OCI-LY1 (cell line): ENCODE measurements at regions not wholly inside any gene's neighbourhood (a gene's known extent, or its start where the extent isn't known, plus 50 kb on each side); places are given as distances from the start of the nearest gene placed in this dataset.

Experiments
- H2AFZ ChIP-seq: fragments of 200-600 bp; sonication (generic), shearing (Covaris generic); 2 replicates; pipeline ENCODE4 v1.6.0; 2014; ENCODE audit warnings: antibody characterized with exemption, mild to moderate bottlenecking, low read length
- H3F3A ChIP-seq: fragments of 200-600 bp; sonication (generic), shearing (Covaris generic); 2 replicates; pipeline ENCODE4 v1.6.0; 2014; ENCODE audit warnings: mild to moderate bottlenecking, antibody characterized with exemption, low read length, moderate library complexity; ENCODE audit not compliant: insufficient read depth
- H3K27ac ChIP-seq: fragments of 200-600 bp; sonication (generic); 2 replicates; pipeline ENCODE4 v1.5.1; 2014; ENCODE audit warnings: low read length, mixed run types, mild to moderate bottlenecking, low read depth; ENCODE audit not compliant: poor library complexity, severe bottlenecking
- H3K27me3 ChIP-seq: fragments of 200-600 bp; sonication (generic); 2 replicates; pipeline ENCODE4 v1.6.0; 2014; ENCODE audit warnings: antibody characterized with exemption, mild to moderate bottlenecking, low read length, moderate library complexity; ENCODE audit not compliant: insufficient read depth
- H3K36me3 ChIP-seq: fragments of 200-600 bp; sonication (generic); 2 replicates; pipeline ENCODE4 v1.6.1; 2014; ENCODE audit warnings: mild to moderate bottlenecking, antibody characterized with exemption, low read length, moderate library complexity, mixed read lengths; ENCODE audit not compliant: insufficient read depth
- H3K4me1 ChIP-seq: fragments of 200-600 bp; sonication (generic); 2 replicates; pipeline ENCODE4 v1.5.1; 2014; ENCODE audit warnings: mild to moderate bottlenecking, low read length, moderate library complexity; ENCODE audit not compliant: insufficient read depth, severe bottlenecking
- H3K4me2 ChIP-seq: fragments of 200-600 bp; sonication (generic), shearing (Covaris generic); 2 replicates; pipeline ENCODE4 v1.6.1; 2014; ENCODE audit warnings: low read length
- H3K4me3 ChIP-seq: fragments of 200-600 bp; sonication (generic); 2 replicates; pipeline ENCODE4 v1.5.1; 2014; ENCODE audit warnings: low read length, low read depth, mild to moderate bottlenecking, mixed read lengths; ENCODE audit not compliant: poor library complexity, severe bottlenecking
- H3K79me2 ChIP-seq: fragments of 200-600 bp; shearing (Covaris generic); 2 replicates; pipeline ENCODE4 v1.6.1; 2016; ENCODE audit warnings: mixed run types, low read length, mixed read lengths; ENCODE audit not compliant: insufficient read depth
- H3K9ac ChIP-seq: fragments of 200-600 bp; sonication (generic), shearing (Covaris generic); 2 replicates; pipeline ENCODE4 v1.6.1; 2014; ENCODE audit warnings: mild to moderate bottlenecking, low read length, mixed read lengths
- H3K9me2 ChIP-seq: fragments of 200-600 bp; sonication (generic), shearing (Covaris generic); 2 replicates; pipeline ENCODE4 v1.6.1; 2014; ENCODE audit warnings: low read depth, mild to moderate bottlenecking, low read length, mixed read lengths
- H3K9me3 ChIP-seq: fragments of 200-600 bp; shearing (Covaris generic); 2 replicates; pipeline ENCODE4 v1.6.1; 2014; ENCODE audit warnings: low read length, mixed read lengths
- H4K20me1 ChIP-seq: fragments of 200-600 bp; sonication (generic), shearing (Covaris generic); 2 replicates; pipeline ENCODE4 v1.6.0; 2016; ENCODE audit warnings: mild to moderate bottlenecking, low read length; ENCODE audit not compliant: insufficient read depth
- CTCF ChIP-seq: fragments of 200-600 bp; sonication (generic), shearing (Covaris generic); IDR thresholded peaks from 2 replicates; pipeline ENCODE4 v1.5.1; 2017; ENCODE audit warnings: mild to moderate bottlenecking, antibody characterized with exemption, low read length, moderate library complexity, mixed read lengths
- EZH2 ChIP-seq: fragments of 200-600 bp; sonication (generic), shearing (Covaris generic); IDR thresholded peaks from 2 replicates; pipeline ENCODE4 v1.8.0; 2017; ENCODE audit warnings: borderline replicate concordance, mixed run types, mild to moderate bottlenecking, antibody characterized with exemption, low read length, moderate library complexity, mixed read lengths

DNA sequence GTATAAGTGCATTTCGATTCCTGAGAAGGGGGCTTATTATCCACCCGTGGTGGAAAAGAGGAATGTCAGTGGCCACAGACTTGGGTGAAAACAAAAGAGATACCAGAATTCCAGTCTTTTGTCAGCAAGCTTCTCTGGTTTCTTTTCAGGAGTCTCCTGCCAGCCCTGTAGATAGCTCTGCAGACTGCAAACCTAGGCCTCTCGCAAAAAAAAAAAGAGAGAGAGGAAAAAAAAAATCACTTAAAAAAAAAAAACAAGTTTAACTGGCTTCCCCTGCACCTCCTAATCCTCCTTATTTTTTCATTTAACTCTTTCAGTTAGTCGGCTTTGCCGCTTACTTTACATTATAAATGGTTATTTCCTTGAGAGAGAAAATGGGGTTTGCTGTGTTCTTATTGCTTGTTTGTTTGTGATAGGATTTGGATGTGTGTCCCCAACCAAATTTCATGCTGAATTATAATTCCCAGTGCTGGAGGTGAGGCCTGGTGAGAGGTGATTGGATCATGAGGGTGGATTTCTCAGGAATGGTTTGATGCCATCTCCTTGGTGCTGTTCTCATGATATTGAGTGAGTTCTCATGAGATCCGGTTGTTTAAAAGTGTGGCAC is 170.0 kb downstream of the BCL11B start:
- TF ChIP-seq EZH2: no peak
- no peak for TF ChIP-seq CTCF
- H3K9ac ChIP-seq: no peak overlapping the region
- no peak overlapping the region for H3K4me3 ChIP-seq
- no peak overlapping the region for H2AFZ ChIP-seq
- H4K20me1 ChIP-seq: no peaks in the 10 kb centered on the region
- no peaks in the 10 kb centered on the region for H3K27me3 ChIP-seq
- no peak overlapping the region for H3K4me2 ChIP-seq
- no peak overlapping the region for H3K27ac ChIP-seq
- no peaks in the 10 kb centered on the region for H3K36me3 ChIP-seq
- no peaks in the 10 kb centered on the region for H3K4me1 ChIP-seq
- no peaks in the 10 kb centered on the region for H3K79me2 ChIP-seq
- no peaks in the 10 kb centered on the region for H3F3A ChIP-seq
- no peaks in the 10 kb centered on the region for H3K9me2 ChIP-seq
- H3K9me3 ChIP-seq: no peaks in the 10 kb centered on the region

DNA sequence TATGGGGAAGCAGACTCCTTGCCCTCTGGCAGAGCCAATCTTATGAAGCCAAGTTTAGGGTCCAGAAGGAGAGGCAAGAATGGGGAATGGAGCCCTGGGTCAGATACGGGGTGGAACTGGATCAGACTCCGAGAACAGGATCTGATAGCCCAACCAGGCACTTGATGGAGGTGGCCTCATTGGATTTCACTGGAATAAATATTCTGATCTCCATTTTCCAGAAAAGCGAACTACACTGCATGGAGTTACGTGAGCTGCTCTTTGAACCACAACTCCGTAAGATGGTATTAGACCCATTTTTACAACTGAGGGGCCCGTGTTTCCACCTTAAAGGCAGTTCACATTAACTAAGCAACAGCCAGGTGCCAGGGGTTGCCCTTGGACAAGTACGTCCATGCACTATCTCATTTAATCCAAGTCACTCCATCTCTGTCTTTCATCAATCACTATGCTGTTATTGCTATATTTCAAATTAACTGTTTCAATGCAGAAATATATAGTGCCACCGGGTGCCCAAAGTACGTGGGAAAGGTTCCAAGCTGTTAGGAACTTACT is 155.2 kb downstream of the BCL11B start:
- Histone ChIP-seq H3F3A (no peaks in the 10 kb centered on the region), H3K9me2 (no peaks in the 10 kb centered on the region), H3K36me3 (no peaks in the 10 kb centered on the region), H2AFZ (no peak overlapping the region), H3K27ac (no peak overlapping the region), H3K79me2 (no peaks in the 10 kb centered on the region), H3K4me2 (no peak overlapping the region), H4K20me1 (no peaks in the 10 kb centered on the region), H3K9ac (no peak overlapping the region), H3K4me1 (no peaks in the 10 kb centered on the region), H3K9me3 (no peaks in the 10 kb centered on the region), H3K4me3 (no peak overlapping the region), H3K27me3 (no peaks in the 10 kb centered on the region)
- TF ChIP-seq CTCF (no peak), EZH2 (no peak)

GRCh38 chr14:99117671-99118045 is 154.3 kb downstream of the BCL11B start:
- H3K27me3 ChIP-seq: no peaks in the 10 kb centered on the region
- no peak overlapping the region for H3K27ac ChIP-seq
- no peak overlapping the region for H2AFZ ChIP-seq
- H3K4me1 ChIP-seq: no peaks in the 10 kb centered on the region
- H3K9ac ChIP-seq: no peak overlapping the region
- TF ChIP-seq CTCF (no peak), EZH2 (no peak)
- H3K9me2 ChIP-seq: no peaks in the 10 kb centered on the region
- no peak overlapping the region for H3K4me3 ChIP-seq
- no peaks in the 10 kb centered on the region for H3K79me2 ChIP-seq
- no peaks in the 10 kb centered on the region for H3K36me3 ChIP-seq
- no peaks in the 10 kb centered on the region for H3K9me3 ChIP-seq
- H4K20me1 ChIP-seq: no peaks in the 10 kb centered on the region
- H3K4me2 ChIP-seq: no peak overlapping the region
- H3F3A ChIP-seq: no peaks in the 10 kb centered on the region
